ENCODE measurements at regions not wholly inside any gene's neighbourhood (a gene's known extent, or its start where the extent isn't known, plus 50 kb on each side); places are given as distances from the start of the nearest gene placed in this dataset.
"Not testable (repeated sequence)": the region's sequence is repeated elsewhere in the genome, so short reads cannot be mapped to it uniquely, and the experiment has no call there.

DNA sequence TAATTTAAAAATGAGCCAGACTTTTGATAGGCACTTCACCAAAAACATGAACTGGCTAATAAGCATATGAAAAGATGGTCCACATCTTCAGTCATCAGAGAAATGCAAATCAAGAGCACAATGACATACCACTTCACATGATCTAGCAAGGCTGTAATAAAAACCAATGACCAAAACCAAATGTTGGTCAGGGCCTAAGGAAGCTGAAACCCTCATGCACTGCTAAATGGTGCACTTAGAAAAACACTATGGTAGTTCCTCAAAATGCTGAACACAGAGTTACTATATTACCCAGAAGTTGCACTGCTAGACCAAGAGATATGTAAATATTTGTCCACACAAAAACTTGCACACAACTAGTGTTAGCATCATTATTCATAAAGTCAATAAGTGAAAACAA is 504.9 kb upstream of the SOX11 start:
- in situ Hi-C loops (cut with MboI; ENCODE audit: low sequenced_read_pairs), result no loop called here

DNA sequence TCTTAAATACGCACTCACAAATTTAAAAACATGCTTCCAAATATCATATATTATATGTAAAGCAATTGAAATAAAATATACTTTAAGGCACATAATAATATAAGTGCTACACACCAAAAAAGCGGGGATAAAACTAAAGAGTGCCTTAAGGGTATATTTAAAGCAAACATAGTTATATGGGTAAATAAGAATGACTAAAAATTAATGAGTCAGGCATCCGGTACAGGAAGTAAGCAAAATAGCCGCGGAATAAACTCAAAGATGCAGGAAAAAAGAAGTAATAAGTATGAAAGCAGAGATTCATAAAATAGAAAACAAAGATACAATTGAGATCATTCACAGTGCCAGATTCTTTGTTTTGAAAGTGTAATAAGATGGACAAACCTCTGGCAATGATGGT is 503.5 kb upstream of the SOX11 start:
- in situ Hi-C loops (cut with MboI; ENCODE audit: low sequenced_read_pairs), result no loop called here

GRCh38 chr2:5190023-5190422 is 502.2 kb upstream of the SOX11 start:
- in situ Hi-C loops (cut with MboI; ENCODE audit: low sequenced_read_pairs), result no loop called here

GRCh38 chr2:5195636-5196035 is 496.5 kb upstream of the SOX11 start:
- in situ Hi-C loops (cut with MboI; ENCODE audit: low sequenced_read_pairs), result no loop called here

DNA sequence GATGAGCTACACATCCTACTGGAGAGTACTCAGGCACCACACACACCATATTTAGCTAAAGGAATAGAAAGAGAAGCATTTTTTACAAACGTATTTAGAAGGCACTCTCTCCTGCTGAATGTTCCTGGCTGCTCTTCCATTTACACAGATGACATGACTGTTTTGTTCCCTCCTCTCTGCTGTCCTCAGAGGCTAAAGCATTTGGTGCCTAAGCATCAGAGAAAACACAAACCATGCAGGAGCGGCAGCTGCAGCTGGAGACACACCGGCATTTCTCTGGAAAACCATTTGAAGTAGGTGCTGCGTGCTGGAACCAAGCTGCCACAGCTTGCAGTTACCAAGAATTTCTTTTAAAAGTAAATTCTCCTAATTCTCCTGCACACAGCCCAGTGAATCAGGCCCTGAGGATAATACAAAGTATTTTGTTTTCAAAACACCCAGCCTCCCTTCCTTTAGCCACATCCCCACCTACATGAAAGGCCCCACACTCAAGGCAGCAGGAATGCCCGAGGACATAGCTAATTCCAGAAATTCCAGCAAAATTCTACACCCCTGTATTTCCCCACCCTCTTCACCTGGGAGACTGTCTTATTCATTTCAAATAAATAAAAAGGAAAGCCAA is 488.9 kb upstream of the SOX11 start:
- in situ Hi-C loops (cut with MboI; ENCODE audit: low sequenced_read_pairs), result no loop called here

GRCh38 chr2:5206742-5207141 is 485.4 kb upstream of the SOX11 start:
- in situ Hi-C loops (cut with MboI; ENCODE audit: low sequenced_read_pairs), result not testable (repeated sequence)

- in situ Hi-C loops (cut with MboI; ENCODE audit: low sequenced_read_pairs), result no loop called here
Observed at GRCh38 chr2:5215989-5216607, 476.1 kb upstream of the SOX11 start.

- in situ Hi-C loops (cut with MboI; ENCODE audit: low sequenced_read_pairs), result no loop called here
Observed at GRCh38 chr2:5227062-5227699, 465.0 kb upstream of the SOX11 start.

DNA sequence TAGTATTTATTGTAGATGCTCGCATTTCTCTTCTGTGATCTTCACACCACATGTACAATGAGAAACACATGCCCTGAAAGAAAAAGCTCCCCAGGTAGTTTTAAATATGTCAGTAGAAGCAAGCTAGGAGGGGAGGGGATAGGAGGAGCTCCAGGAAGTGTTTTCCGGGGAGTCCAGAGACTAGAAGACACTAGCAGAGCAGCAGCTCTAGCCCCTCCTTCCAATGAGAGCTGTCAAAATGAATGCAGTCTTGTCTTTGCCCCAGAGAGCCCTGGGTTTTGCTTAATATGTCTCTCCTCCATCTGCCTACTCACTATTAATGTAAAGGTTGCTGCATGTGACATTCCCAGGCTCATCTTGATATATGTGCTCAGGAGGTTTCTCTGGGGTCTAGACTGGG is 462.6 kb upstream of the SOX11 start:
- in situ Hi-C loops (cut with MboI; ENCODE audit: low sequenced_read_pairs), result no loop called here

GRCh38 chr2:5230444-5230843 is 461.7 kb upstream of the SOX11 start:
- in situ Hi-C loops (cut with MboI; ENCODE audit: low sequenced_read_pairs), result no loop called here

DNA sequence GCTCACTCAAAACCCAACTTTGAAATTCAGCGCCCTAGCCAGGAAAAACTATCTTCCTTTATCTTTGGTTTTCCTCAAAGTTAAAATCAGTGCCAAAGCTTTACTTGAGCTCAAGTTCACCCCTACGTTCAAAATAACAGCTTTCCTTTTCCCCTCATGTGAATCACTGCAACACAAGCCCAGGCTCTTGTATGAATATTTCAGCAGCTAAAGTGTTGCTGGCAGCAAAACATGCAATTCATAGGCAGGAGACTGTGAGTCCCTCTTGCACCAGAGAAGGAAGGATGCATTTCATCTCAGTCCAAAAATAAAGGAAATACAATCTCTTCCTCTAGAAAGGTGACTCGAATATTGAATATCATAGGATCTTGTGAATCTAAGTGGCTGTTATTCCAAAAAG is 461.3 kb upstream of the SOX11 start:
- in situ Hi-C loops (cut with MboI; ENCODE audit: low sequenced_read_pairs), result no loop called here

GRCh38 chr2:5231287-5231686 is 460.9 kb upstream of the SOX11 start:
- in situ Hi-C loops (cut with MboI; ENCODE audit: low sequenced_read_pairs), result no loop called here

GRCh38 chr2:5234563-5234962 is 457.6 kb upstream of the SOX11 start:
- in situ Hi-C loops (cut with MboI; ENCODE audit: low sequenced_read_pairs), result no loop called here

DNA sequence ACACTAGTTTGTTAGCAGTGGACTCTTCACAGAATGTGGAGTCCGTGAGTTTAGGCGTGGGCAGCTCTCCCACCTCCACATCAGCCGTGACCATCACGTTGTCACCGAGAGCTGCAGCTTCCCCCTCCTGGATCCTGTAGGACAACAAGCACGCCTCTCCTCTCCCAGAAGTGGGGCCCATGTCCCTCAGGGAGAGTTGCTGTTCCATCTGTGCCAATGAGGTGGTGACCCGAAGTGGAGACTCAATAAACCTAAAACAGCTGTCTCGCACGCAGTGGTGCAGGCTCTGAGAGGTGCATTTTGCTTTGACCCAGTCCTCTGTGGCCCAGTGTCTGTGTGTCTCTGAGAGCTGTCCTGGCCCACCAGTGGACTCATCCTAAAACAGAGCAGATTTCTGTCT is 456.5 kb upstream of the SOX11 start:
- in situ Hi-C loops (cut with MboI; ENCODE audit: low sequenced_read_pairs), result no loop called here

DNA sequence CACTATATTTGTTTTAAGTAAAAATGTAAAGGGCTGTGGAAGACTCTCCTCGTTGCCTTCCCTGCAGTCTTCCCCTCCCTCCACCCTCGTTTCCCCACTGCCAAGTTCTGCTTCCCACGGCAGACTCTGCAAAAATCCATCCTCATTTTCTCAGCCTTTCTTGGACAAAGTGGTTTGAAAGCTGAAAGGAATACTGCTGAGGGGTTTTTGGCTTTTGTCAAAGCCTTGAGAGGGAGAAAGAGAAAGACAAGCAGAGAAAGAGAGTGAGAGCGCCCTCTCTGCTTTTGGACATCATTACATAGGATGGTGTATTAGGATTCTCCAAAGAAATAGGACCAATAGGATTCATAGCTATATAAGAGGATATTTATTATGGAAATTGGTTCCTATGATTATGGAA is 455.9 kb upstream of the SOX11 start:
- in situ Hi-C loops (cut with MboI; ENCODE audit: low sequenced_read_pairs), result no loop called here

DNA sequence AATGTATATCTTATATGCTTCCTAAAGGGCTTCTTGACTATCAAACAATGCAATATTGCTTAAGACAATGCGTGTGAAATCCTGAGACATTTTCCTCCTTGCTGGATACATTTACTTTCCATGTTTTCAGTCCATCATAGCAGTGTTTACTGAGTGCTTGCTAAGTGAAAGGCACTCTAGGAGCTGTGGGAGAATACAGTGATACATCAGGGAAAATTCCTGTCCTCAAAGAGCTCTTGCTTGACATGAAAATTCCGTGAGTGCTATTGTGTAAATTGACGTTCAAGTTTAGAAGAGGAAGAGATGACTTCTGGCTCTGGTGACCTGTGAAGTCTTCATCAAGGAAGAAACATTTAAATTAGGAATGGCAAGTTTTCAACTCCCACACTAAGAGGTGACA is 449.4 kb upstream of the SOX11 start:
- in situ Hi-C loops (cut with MboI; ENCODE audit: low sequenced_read_pairs), result no loop called here

- in situ Hi-C loops (cut with MboI; ENCODE audit: low sequenced_read_pairs), result no loop called here
Observed at GRCh38 chr2:5250482-5250881, 441.7 kb upstream of the SOX11 start.

DNA sequence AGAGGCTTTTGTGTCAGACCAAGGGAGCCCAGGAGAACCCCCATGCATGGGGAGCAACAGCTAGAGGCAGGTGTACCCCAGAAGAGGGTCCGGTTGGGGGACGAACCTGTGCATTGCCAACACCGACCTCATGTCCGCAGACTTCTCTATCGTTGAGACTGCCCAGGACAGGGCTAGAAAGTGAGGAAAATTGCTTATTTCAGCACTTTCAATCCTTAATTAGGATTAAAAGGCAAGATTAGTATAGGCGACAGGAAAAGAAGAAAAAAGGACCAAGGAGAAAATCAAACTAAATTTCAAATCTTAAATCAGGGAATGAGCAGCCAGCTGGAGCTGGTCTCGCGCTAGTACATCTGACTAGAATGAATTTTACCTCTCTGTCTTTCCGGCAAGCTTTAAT is 438.9 kb upstream of the SOX11 start:
- in situ Hi-C loops (cut with MboI; ENCODE audit: low sequenced_read_pairs), result no loop called here

DNA sequence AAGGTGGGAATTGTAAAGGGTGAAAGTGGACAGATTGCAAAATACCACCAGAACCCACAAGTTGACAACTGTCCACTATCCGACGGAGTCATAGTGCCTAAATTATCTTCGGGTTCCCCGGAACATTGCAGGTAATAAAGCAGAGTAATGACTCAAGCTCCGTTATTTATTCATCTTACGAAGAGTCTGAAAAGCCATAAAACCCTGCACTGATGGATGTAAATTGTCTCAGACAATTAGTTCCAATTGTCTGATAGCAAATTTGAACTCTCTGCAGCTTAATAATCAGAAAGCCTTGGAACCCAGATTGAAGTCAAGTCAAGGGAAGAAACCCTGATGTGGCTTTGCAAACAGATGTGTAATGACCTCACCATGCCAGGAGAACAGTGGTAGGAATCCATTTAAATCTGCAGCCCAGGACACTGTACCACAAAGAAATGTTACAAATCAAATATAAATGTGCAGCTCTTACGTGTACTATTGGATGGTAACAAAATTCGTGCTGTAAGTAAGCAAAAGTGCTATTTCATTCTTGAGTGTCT is 437.3 kb upstream of the SOX11 start:
- in situ Hi-C loops (cut with MboI; ENCODE audit: low sequenced_read_pairs), result no loop called here

DNA sequence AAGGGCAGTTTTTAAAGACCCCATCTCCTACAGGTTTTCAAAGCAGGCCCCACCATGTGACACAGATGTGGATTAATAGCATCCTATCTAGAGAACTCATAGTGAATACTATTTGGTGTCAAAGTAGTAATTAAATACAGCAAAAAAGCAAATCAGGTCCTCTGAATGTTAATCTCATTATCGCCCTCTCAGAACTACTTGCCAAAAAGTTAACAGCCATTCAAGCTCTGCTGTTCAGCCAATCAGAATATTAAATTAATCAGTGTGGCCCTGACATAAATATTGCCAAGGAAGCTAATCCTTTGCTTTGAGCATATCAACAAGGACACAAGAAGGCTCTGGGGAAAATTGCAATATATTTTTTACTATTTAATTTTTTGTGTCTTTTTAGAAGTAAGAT is 428.9 kb upstream of the SOX11 start:
- in situ Hi-C loops (cut with MboI; ENCODE audit: low sequenced_read_pairs), result no loop called here

GRCh38 chr2:5264361-5264760 is 427.8 kb upstream of the SOX11 start:
- in situ Hi-C loops (cut with MboI; ENCODE audit: low sequenced_read_pairs), result no loop called here

- in situ Hi-C loops (cut with MboI; ENCODE audit: low sequenced_read_pairs), result no loop called here
Observed at GRCh38 chr2:5285061-5285460, 407.1 kb upstream of the SOX11 start.
